HAP-1 (cell line): ENCODE measurements at regions not wholly inside any gene's neighbourhood (a gene's known extent, or its start where the extent isn't known, plus 50 kb on each side); places are given as distances from the start of the nearest gene placed in this dataset.

Experiments
- DNase-seq, 2 experiments: peaks; one replicate each; pipeline ENCODE4 v3.0.0-alpha.2; 2016 to 2020; ENCODE audit warnings: low spot score in 2 of 2
- H3K27me3 ChIP-seq: fragments of 250-450 bp; sonication (Bioruptor Pico); 2 replicates; pipeline ENCODE4 v1.5.1; 2020; ENCODE audit warnings: low read depth, mild to moderate bottlenecking, moderate library complexity
- H3K36me3 ChIP-seq: fragments of 250-450 bp; sonication (Bioruptor Pico); replicated peaks from 2 replicates; pipeline ENCODE4 v1.5.1; 2020; ENCODE audit warnings: mild to moderate bottlenecking
- H3K4me1 ChIP-seq: fragments of 250-450 bp; sonication (Bioruptor Pico); 2 replicates; pipeline ENCODE4 v1.5.1; 2020; ENCODE audit warnings: mild to moderate bottlenecking
- H3K4me3 ChIP-seq: fragments of 250-450 bp; sonication (Bioruptor Pico); 2 replicates; pipeline ENCODE4 v1.5.1; 2020; ENCODE audit warnings: mild to moderate bottlenecking, moderate library complexity
- H3K9me3 ChIP-seq: fragments of 250-450 bp; sonication (Bioruptor Pico); 2 replicates; pipeline ENCODE4 v1.5.1; 2020; ENCODE audit warnings: mild to moderate bottlenecking, moderate library complexity
- in situ Hi-C: fragments of 300-500 bp; cut with MboI; formaldehyde crosslinking; loops from 3 replicates; pipeline ENCODE4 v1.14.3; 2020; ENCODE audit warnings: low sequenced_read_pairs, inconsistent platforms, mixed read lengths

DNA sequence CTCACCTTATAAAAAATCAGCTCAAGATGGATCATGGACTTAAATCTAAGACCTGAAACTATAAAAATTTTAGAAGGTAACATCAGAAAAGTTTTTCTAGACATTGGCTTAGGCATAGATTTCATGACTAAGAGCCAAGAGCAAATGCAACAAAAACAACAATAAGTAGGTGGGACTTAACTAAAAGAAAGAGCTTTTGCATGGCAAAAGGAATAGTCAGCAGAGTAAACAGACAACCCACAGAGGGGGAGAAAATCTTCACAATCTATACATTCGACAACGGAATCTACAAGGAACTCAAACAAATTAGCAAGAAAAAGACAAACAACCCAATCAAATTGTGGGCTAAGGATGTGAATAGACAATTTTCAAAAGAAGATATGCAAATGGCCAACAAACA, 368.4 kb upstream of the KIF2B start:
- DNase-seq, result no peak

DNA sequence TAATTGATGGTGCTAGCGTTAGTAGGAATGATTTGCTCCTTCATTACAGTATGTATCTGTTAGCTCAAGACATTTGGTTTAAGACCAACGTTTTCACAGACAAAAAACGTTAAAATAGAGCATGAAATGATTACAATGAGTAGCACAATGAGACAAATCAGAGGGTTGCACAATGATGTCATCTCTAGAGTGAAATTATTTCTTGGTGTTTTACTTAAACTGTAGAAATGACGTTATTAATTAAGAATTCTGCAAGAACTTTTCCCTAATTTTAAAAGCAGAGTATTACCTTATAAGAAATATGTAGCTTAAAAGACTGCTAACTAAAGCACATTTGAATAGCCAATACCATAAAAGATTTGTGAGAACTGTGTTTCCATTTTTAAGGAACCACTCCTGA, 373.4 kb upstream of the KIF2B start:
- no peaks in the 10 kb centered on the region for H3K27me3 ChIP-seq
- in situ Hi-C loops, result no loop called here
- H3K36me3 ChIP-seq, result no peaks in the 10 kb centered on the region
- no peak overlapping the region for H3K4me3 ChIP-seq
- no peaks in the 10 kb centered on the region for H3K9me3 ChIP-seq
- peaks cover under 1% of the 10 kb centered on the region for H3K4me1 ChIP-seq
- no peak for DNase-seq

More for the DNA sequence above, 368.4 kb upstream of the KIF2B start:
- in situ Hi-C loops, result no loop called here
- Histone ChIP-seq H3K9me3 (no peaks in the 10 kb centered on the region; the same call in 1 of the 2 replicates), H3K27me3 (no peaks in the 10 kb centered on the region), H3K36me3 (no peaks in the 10 kb centered on the region), H3K4me1 (peaks cover 13% of the 10 kb centered on the region), H3K4me3 (no peak overlapping the region)

DNA sequence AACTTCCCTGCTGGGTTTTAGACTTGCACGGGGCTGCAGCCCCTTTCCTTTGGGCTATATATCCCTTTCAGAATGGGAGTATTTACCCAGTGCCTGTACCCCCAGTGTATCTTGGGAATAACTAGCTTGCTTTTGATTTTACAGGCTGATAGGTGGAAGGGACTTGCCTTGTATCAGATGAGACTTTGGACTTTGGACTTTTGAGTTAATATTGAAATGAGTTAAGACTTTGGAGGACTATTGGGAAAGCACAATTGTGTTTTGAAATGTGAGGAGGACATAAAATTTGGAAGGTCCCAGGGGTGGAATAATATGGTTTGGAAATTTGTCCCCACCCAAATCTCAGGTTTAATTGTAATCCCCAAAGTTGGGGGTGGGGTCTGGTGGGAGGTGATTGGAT, 393.8 kb upstream of the KIF2B start:
- in situ Hi-C loops, result no loop called here
- no peak for DNase-seq

DNA sequence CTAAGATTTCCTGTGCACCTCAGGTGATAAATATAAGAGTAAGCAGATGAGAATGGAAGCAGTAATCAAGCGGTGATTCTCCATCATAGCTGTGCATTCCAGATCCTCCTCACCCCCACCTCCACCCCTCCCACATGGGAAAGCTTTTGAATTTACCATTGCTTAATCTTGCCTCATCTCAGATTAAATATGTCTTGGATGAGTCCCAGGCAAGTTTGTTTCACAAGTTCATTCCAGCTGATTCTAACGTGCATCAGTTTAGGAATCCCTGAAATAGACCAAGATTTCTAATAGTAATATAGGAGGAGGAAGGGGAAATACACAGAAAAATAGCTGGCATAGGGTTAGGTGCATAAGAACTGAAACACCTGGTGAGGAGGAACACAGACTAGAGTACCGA, 396.2 kb upstream of the KIF2B start:
- in situ Hi-C loops, result no loop called here
- DNase-seq, result no peak
- Histone ChIP-seq H3K4me1 (no peaks in the 10 kb centered on the region), H3K27me3 (no peaks in the 10 kb centered on the region), H3K9me3 (no peaks in the 10 kb centered on the region; the same call in 1 of the 2 replicates), H3K4me3 (no peak overlapping the region), H3K36me3 (no peaks in the 10 kb centered on the region)

More for the DNA sequence above, 393.8 kb upstream of the KIF2B start:
- H3K4me1 ChIP-seq, result no peaks in the 10 kb centered on the region
- H3K36me3 ChIP-seq, result no peaks in the 10 kb centered on the region
- no peaks in the 10 kb centered on the region; the same call in 1 of the 2 replicates for H3K9me3 ChIP-seq
- H3K27me3 ChIP-seq, result no peaks in the 10 kb centered on the region
- no peak overlapping the region for H3K4me3 ChIP-seq

DNA sequence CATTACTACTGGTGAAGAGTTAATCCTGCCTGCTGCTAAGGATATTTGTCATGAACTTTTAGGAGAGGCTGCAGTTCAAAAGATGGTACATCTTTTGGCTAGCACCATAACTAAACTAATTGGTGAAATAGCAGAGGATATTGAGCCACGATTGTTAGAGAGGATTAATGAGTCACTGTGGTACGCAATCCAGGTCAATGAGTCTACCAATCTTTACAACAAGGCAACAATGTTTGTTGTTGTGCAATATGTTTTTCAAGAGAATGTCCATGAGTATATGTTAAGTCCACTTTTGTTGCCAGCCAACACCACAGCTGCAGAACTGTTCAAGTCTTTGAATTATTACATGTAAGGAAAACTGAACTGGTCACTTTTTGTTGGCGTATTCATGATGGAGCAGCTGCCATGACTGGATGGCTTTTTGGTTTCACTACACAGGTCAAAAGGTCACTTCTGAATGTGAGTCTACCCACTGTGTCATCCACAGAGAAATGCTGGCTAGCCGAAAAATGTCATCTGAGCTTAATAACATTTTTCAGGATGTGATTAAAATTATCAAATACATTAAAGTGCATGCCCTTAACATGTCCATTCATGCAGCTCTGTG, 402.6 kb upstream of the KIF2B start:
- Histone ChIP-seq H3K9me3 (no peaks in the 10 kb centered on the region), H3K27me3 (no peaks in the 10 kb centered on the region), H3K4me3 (no peak overlapping the region), H3K36me3 (no peaks in the 10 kb centered on the region), H3K4me1 (no peaks in the 10 kb centered on the region)
- DNase-seq, result no peak
- in situ Hi-C loops, result no loop called here

DNA sequence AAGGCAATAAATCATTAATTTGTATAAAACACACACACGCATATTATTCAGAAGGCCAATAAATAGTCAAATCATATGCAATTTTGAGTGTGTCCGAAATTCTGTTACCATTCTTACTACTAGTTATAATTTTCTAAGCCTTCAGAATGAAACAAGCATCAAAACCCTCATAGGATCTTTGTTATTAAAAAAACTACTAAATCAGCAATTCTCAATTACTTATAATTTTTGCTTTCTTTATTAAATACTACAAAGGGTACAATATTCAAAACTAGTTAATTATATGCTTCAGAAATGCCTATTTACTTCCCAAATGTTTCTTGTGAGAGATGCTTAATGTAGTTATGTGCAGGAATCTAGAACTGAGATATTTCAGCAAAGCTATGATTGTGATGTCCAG, 413.1 kb upstream of the KIF2B start:
- H3K4me3 ChIP-seq, result no peak overlapping the region
- no peaks in the 10 kb centered on the region for H3K36me3 ChIP-seq
- no peaks in the 10 kb centered on the region for H3K27me3 ChIP-seq
- H3K9me3 ChIP-seq, result no peaks in the 10 kb centered on the region
- H3K4me1 ChIP-seq, result no peaks in the 10 kb centered on the region
- in situ Hi-C loops, result no loop called here
- no peak for DNase-seq

DNA sequence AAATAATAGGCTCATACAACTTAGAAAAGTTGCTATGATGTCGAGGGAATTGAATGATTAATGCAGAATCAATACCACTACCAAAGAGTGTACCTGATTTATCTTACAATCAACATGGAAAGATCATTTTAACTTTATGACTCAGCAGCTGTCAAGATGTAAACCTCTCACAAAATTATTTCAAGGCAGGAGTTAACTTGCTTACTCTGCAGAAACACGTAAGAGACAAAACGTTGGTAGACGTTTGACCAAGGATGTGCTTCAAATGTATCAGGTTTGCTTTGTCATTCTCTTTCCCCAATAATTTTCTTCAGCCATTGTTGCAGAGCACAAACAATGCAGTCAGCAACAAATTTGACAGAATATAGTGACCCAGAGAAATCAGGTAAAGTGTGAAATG, 415.8 kb upstream of the KIF2B start:
- no peaks in the 10 kb centered on the region for H3K4me1 ChIP-seq
- no peak for DNase-seq
- H3K9me3 ChIP-seq, result no peaks in the 10 kb centered on the region
- no peak overlapping the region for H3K4me3 ChIP-seq
- no peaks in the 10 kb centered on the region for H3K27me3 ChIP-seq
- H3K36me3 ChIP-seq, result no peaks in the 10 kb centered on the region
- in situ Hi-C loops, result no loop called here

DNA sequence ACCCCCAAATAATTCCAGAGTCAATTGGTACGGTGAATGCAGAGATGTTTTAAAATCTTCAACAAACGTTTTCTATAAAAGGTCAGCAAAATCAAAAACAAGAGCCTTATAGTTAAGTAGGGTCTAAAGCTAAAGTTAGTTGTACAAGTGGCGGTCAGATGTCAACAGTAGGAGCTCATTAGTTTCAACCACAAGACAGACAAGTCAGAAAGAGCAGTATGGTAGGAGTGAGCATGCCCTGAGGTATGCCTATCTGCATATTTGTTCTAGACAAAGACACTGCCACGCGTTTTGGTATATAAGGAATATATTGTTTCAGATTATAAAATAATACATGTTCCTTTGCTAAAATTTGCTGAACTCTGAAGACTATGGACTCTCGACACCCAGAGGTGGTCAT, 431.5 kb upstream of the KIF2B start:
- Histone ChIP-seq H3K4me3 (no peak overlapping the region), H3K27me3 (no peaks in the 10 kb centered on the region), H3K9me3 (no peaks in the 10 kb centered on the region), H3K4me1 (no peaks in the 10 kb centered on the region), H3K36me3 (no peaks in the 10 kb centered on the region)
- in situ Hi-C loops, result no loop called here
- no peak for DNase-seq

DNA sequence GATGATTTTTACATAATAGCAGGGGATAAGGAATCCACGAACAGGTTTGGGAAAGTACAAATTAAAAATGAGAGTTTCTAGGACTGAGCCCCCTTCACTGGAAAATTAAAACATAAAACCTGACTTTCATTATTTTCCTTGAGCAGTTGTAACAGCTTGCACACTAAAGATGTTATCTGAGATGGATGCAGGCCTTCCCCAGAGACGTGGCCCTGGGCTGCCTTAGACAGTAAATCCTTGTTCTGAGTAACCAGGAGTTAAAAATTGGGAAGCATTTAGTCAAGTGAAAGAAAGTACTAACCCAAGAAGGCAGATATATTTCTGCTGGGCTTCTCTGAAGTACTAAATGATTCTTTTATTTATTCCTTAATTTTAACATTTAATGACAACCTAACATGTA, 432.2 kb upstream of the KIF2B start:
- Histone ChIP-seq H3K36me3 (no peaks in the 10 kb centered on the region), H3K4me3 (no peak overlapping the region), H3K27me3 (no peaks in the 10 kb centered on the region), H3K9me3 (no peaks in the 10 kb centered on the region), H3K4me1 (no peaks in the 10 kb centered on the region)
- DNase-seq, result no peak
- in situ Hi-C loops, result no loop called here

DNA sequence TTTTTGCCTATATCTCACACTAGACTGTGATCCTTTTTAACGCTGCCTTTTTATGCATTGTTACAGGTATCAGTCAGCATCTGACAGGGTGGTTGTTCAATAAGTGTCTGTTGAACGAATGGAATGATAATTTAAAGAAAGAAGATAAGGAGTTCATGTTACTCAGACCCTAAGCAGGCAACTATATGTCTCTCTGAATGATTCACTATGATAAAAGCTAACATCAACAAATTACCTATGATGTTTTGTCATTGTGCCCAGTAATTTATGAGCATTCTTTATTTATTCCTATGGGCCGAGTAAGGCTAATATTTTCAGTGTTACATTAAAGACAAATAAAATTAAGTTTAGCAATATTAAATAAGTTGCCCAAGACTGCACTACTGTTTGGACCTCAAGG, 435.0 kb upstream of the KIF2B start:
- no peaks in the 10 kb centered on the region for H3K4me1 ChIP-seq
- in situ Hi-C loops, result no loop called here
- no peak for DNase-seq
- H3K4me3 ChIP-seq, result no peak overlapping the region
- H3K36me3 ChIP-seq, result no peaks in the 10 kb centered on the region
- H3K9me3 ChIP-seq, result no peaks in the 10 kb centered on the region
- no peaks in the 10 kb centered on the region for H3K27me3 ChIP-seq

DNA sequence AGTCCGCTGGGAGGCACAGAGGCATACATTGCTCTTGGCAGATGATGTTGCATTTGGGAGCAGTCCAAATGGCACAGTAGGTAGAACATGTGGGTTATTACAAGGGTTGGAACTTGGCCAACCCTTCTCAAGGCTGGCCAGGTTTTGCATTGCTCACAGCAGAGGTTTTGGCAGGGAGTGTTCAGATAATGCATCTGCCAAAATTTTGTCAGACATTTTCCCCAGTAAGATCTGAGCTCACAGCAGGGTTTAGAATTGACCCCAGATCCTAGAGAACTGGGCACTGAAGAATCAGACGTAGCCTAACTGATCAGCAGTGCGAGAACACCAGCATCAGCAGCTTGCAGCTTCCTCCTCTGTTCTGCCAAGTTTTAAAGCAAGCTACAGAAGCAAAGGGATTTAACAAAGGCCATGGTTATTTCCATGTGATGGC, 468.8 kb upstream of the KIF2B start:
- Histone ChIP-seq H3K4me1 (no peaks in the 10 kb centered on the region), H3K9me3 (no peaks in the 10 kb centered on the region), H3K4me3 (no peak overlapping the region), H3K36me3 (no peaks in the 10 kb centered on the region), H3K27me3 (no peaks in the 10 kb centered on the region)
- no peak for DNase-seq
- in situ Hi-C loops, result no loop called here

DNA sequence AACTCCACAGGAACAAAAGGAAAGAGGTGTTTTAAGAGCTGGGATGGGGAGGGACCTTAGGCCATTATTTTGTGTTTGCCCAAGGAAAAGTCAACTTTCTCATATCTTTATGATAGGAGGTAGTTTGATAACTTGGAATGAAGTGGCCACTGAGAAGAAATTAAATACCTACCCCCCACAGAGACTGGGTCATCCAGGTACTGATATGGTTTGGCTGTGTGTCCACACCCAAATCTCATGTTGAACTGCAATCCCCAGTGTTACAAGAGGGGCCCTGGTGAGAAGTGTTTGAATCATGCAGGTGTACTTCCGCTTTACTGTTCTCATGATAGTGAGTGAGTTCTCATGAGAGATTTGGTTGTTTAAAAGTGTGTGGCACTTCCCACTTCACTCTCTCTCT, 477.9 kb upstream of the KIF2B start:
- Histone ChIP-seq H3K4me1 (no peaks in the 10 kb centered on the region), H3K27me3 (no peaks in the 10 kb centered on the region), H3K9me3 (no peaks in the 10 kb centered on the region), H3K36me3 (no peaks in the 10 kb centered on the region), H3K4me3 (no peak overlapping the region)
- in situ Hi-C loops, result no loop called here
- no peak for DNase-seq

DNA sequence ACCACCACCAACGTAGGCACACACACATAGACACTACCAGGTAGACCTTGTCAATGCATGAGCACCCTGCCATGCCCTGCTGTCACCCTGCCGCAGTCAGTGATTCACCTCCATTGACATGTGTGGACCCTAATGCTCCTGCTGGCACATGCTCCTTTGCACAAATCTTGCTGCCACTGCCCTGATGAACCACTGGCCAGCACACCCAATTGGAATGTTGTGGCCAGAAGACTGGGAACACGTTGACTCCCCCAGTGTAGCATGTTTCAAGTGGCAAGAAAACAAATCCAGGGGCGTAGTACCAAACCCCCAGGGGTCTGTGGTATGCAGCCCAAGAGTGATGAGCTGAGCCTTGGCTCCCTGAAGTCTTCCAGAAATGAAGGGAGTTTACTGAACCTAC, 486.4 kb upstream of the KIF2B start:
- Histone ChIP-seq H3K36me3 (no peaks in the 10 kb centered on the region), H3K9me3 (no peaks in the 10 kb centered on the region), H3K4me1 (no peaks in the 10 kb centered on the region), H3K4me3 (no peak overlapping the region), H3K27me3 (no peaks in the 10 kb centered on the region)
- in situ Hi-C loops, result no loop called here
- no peak for DNase-seq

DNA sequence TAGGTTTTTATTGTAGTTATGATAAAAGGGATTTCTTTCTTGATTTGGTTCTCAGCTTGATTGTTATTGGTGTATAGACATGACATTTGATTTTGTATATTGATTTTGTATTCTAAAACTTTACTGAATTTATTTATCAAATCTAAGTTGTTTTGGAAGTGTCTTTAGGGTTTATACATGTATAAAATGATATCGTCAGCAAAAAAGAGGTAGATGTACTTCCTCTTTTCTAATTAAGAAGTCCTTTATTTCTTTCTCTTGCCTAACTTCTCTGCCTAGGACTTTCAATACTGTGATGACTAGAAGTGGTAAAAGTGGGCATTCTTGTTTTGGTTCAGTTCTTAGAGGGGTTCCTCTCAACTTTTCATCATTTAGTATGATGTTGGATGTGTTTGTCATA, 487.3 kb upstream of the KIF2B start:
- Histone ChIP-seq H3K9me3 (no peaks in the 10 kb centered on the region), H3K4me3 (no peak overlapping the region), H3K27me3 (no peaks in the 10 kb centered on the region), H3K4me1 (no peaks in the 10 kb centered on the region), H3K36me3 (no peaks in the 10 kb centered on the region)
- in situ Hi-C loops, result no loop called here
- DNase-seq, result no peak

DNA sequence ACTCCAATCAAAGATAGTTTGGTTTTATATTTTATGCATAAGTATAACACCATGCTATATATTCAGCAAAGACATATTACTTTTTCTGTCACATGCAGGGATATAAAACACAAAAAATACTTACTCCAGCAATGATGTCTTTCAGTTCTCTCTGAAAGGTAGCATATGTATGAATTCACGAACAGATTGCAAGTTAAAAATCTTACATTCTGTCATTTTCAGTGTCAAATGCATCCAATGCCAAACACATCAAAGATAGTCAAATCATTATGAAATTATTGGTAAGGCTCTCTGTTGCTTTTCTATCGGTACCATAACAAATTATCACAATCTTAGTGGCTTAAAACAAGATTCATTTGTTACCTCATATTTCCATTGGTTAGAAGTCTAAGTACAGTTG, 492.0 kb upstream of the KIF2B start:
- no peaks in the 10 kb centered on the region for H3K36me3 ChIP-seq
- no peak for DNase-seq
- no peak overlapping the region for H3K4me3 ChIP-seq
- H3K27me3 ChIP-seq, result no peaks in the 10 kb centered on the region
- in situ Hi-C loops, result no loop called here
- H3K4me1 ChIP-seq, result no peaks in the 10 kb centered on the region
- no peaks in the 10 kb centered on the region for H3K9me3 ChIP-seq
